CD14-positive monocyte (primary cell): ENCODE measurements at regions not wholly inside any gene's neighbourhood (a gene's known extent, or its start where the extent isn't known, plus 50 kb on each side); places are given as distances from the start of the nearest gene placed in this dataset.

Source experiments
- DNase-seq, 3 donors: peaks; one replicate each; pipeline ENCODE4 v3.0.0-alpha.2; 2011 to 2022
- H2AFZ ChIP-seq: 2 replicates; pipeline ENCODE4 v1.6.0; 2012; ENCODE audit warnings: mild to moderate bottlenecking, low read depth, low read length, inconsistent platforms; ENCODE audit not compliant: insufficient read depth, poor library complexity, severe bottlenecking
- H3K27ac ChIP-seq, 2 donors: 1 replicate in 1 of 2; 2 replicates in 1 of 2; pipeline ENCODE4 v1.5.1; 2012 to 2013; ENCODE audit warnings: low read length in 2 of 2, control low read depth in 1 of 2, inconsistent platforms in 1 of 2, low read depth in 1 of 2, mild to moderate bottlenecking in 1 of 2
- H3K27me3 ChIP-seq, 2 donors: one replicate each; pipeline versions ENCODE4 v1.6.0 to v1.6.1; 2011 to 2013; ENCODE audit warnings: low read length in 2 of 2; ENCODE audit not compliant: control insufficient read depth in 2 of 2, insufficient read depth in 2 of 2
- H3K36me3 ChIP-seq, 2 donors: replicated peaks in 1 of 2; 1 replicate in 1 of 2; 2 replicates in 1 of 2; pipeline versions ENCODE4 v1.5.1 to v1.6.1; 2012 to 2013; ENCODE audit warnings: low read length in 2 of 2, control low read depth in 1 of 2, inconsistent platforms in 1 of 2, mild to moderate bottlenecking in 1 of 2; ENCODE audit not compliant: insufficient read depth in 2 of 2, control insufficient read depth in 1 of 2
- H3K4me1 ChIP-seq, 2 donors: 1 replicate in 1 of 2; 2 replicates in 1 of 2; pipeline versions ENCODE4 v1.5.1 to v1.6.1; 2012 to 2013; ENCODE audit warnings: low read length in 2 of 2, control low read depth in 1 of 2, inconsistent platforms in 1 of 2, mild to moderate bottlenecking in 1 of 2, moderate library complexity in 1 of 2; ENCODE audit not compliant: insufficient read depth in 2 of 2, control insufficient read depth in 1 of 2
- H3K4me2 ChIP-seq: replicated peaks from 2 replicates; pipeline ENCODE3; 2012; ENCODE audit warnings: low read length, moderate library complexity, mild to moderate bottlenecking; ENCODE audit not compliant: poor library complexity, severe bottlenecking; ENCODE audit errors: extremely low read depth
- H3K4me3 ChIP-seq, 3 experiments: fragments of 200-600 bp in 1 of 3; sonication (generic) in 1 of 3; replicated peaks in 1 of 3; 1 replicate in 2 of 3; 2 replicates in 1 of 3; pipeline ENCODE4 v1.5.1; 2011 to 2013; ENCODE audit warnings: low read length in 3 of 3, mild to moderate bottlenecking in 3 of 3, control low read depth in 2 of 3, low read depth in 2 of 3, inconsistent platforms in 1 of 3, moderate library complexity in 1 of 3
- H3K79me2 ChIP-seq: 2 replicates; pipeline ENCODE4 v1.6.0; 2012; ENCODE audit warnings: mild to moderate bottlenecking, control low read depth, inconsistent platforms, low read length, moderate library complexity; ENCODE audit not compliant: insufficient read depth
- H3K9ac ChIP-seq: 2 replicates; pipeline ENCODE4 v1.6.0; 2017; ENCODE audit warnings: low read length, mild to moderate bottlenecking; ENCODE audit not compliant: insufficient read depth, poor library complexity, severe bottlenecking
- H3K9me3 ChIP-seq, 2 donors: replicated peaks in 1 of 2; 1 replicate in 1 of 2; 2 replicates in 1 of 2; pipeline versions ENCODE4 v1.5.1 to v1.6.1; 2012 to 2013; ENCODE audit warnings: low read length in 2 of 2, control low read depth in 1 of 2; ENCODE audit not compliant: control insufficient read depth in 1 of 2, insufficient read depth in 1 of 2
- H4K20me1 ChIP-seq: 2 replicates; pipeline ENCODE4 v1.6.0; 2012; ENCODE audit warnings: mild to moderate bottlenecking, low read length, control low read depth, moderate library complexity; ENCODE audit not compliant: insufficient read depth
- H3K27ac Mint-ChIP-seq, 7 donors: one replicate each; pipeline ENCODE4 v1.8.0; 2020; ENCODE audit warnings: mild to moderate bottlenecking in 7 of 7, mixed read lengths in 7 of 7, moderate library complexity in 6 of 7, inconsistent platforms in 2 of 7
- H3K27me3 Mint-ChIP-seq, 3 donors: one replicate each; pipeline ENCODE4 v1.8.0; 2021 to 2022; ENCODE audit warnings: low read depth in 3 of 3, mild to moderate bottlenecking in 3 of 3, mixed read lengths in 3 of 3, moderate library complexity in 3 of 3, inconsistent platforms in 1 of 3
- H3K36me3 Mint-ChIP-seq, 2 donors: one replicate each; pipeline ENCODE4 v1.8.0; 2020; ENCODE audit warnings: mixed read lengths in 2 of 2, inconsistent platforms in 1 of 2, mild to moderate bottlenecking in 1 of 2
- H3K4me1 Mint-ChIP-seq: one replicate; pipeline ENCODE4 v1.8.0; 2020; ENCODE audit warnings: mild to moderate bottlenecking, mixed read lengths
- H3K4me3 Mint-ChIP-seq, 2 donors: one replicate each; pipeline ENCODE4 v1.8.0; 2020; ENCODE audit warnings: mild to moderate bottlenecking in 2 of 2, mixed read lengths in 2 of 2, moderate library complexity in 1 of 2
- H3K9me3 Mint-ChIP-seq, 7 donors: one replicate each; pipeline ENCODE4 v1.8.0; 2020 to 2022; ENCODE audit warnings: mixed read lengths in 7 of 7, mild to moderate bottlenecking in 6 of 7, moderate library complexity in 6 of 7, inconsistent platforms in 2 of 7
- WGBS: methylation state at CpG from one replicate; pipeline ENCODE4 v1.1.5; 2013; ENCODE audit warnings: missing lambda C conversion rate; ENCODE audit not compliant: insufficient coverage; 5-methylcytosine and 5-hydroxymethylcytosine counted together
- intact Hi-C, 2 donors: fragments of 100-400 bp; cut with micrococcal nuclease; formaldehyde crosslinking; loops; one replicate each; pipeline versions ENCODE4 v1.15.0 to v1.15.1; 2023
- TF ChIP-seq, protein P1 (sequence below): fragments of 200-600 bp; IDR thresholded peaks from one replicate; pipeline ENCODE4 v1.8.0; 2022; ENCODE audit warnings: antibody characterized with exemption, mild to moderate bottlenecking

DNA sequence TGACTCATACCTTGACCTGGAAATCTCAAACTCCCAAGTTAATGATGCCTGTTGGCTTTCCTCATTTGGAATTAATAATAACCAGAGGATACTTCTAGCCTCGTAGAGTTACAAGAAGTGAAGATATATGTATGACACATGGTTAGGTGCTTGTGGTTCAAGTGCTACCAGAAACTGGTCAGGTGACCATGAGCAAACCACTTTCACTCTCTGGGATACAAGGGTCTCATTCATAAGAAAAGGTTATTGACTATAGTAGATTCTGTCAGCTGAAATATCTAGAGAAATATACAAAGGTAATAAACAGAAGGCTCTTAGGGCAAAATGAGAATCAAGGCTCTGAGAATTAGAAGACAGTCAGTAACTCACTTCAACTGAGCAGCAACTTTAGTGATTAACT lies 233.3 kb downstream of the KCNA4 start:
- Mint-ChIP-seq H3K36me3 (no peaks in the 10 kb centered on the region), H3K27ac (no peak overlapping the region), H3K4me1 (no peaks in the 10 kb centered on the region), H3K4me3 (no peak overlapping the region), H3K27me3 (no peaks in the 10 kb centered on the region), H3K9me3 (peaks cover 0 to 10% (median 2%) of the 10 kb centered on the region in 7 donors)
- no peak overlapping the region for H2AFZ ChIP-seq
- H3K9ac ChIP-seq: no peak overlapping the region
- H3K27me3 ChIP-seq: no peaks in the 10 kb centered on the region
- no peak overlapping the region for H3K27ac ChIP-seq
- TF ChIP-seq, protein P1, sequence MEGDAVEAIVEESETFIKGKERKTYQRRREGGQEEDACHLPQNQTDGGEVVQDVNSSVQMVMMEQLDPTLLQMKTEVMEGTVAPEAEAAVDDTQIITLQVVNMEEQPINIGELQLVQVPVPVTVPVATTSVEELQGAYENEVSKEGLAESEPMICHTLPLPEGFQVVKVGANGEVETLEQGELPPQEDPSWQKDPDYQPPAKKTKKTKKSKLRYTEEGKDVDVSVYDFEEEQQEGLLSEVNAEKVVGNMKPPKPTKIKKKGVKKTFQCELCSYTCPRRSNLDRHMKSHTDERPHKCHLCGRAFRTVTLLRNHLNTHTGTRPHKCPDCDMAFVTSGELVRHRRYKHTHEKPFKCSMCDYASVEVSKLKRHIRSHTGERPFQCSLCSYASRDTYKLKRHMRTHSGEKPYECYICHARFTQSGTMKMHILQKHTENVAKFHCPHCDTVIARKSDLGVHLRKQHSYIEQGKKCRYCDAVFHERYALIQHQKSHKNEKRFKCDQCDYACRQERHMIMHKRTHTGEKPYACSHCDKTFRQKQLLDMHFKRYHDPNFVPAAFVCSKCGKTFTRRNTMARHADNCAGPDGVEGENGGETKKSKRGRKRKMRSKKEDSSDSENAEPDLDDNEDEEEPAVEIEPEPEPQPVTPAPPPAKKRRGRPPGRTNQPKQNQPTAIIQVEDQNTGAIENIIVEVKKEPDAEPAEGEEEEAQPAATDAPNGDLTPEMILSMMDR: no peak
- H3K4me2 ChIP-seq: no peak overlapping the region
- intact Hi-C loops: no loop called here
- H3K4me1 ChIP-seq: no peaks in the 10 kb centered on the region
- no CpG with 5 or more reads among the region's 1 CpG for WGBS
- no peak for DNase-seq
- H3K79me2 ChIP-seq: no peaks in the 10 kb centered on the region
- no peaks in the 10 kb centered on the region for H4K20me1 ChIP-seq
- H3K9me3 ChIP-seq: peaks cover 0 to 7% of the 10 kb centered on the region in 2 donors
- no peak overlapping the region for H3K4me3 ChIP-seq
- H3K36me3 ChIP-seq: no peaks in the 10 kb centered on the region

DNA sequence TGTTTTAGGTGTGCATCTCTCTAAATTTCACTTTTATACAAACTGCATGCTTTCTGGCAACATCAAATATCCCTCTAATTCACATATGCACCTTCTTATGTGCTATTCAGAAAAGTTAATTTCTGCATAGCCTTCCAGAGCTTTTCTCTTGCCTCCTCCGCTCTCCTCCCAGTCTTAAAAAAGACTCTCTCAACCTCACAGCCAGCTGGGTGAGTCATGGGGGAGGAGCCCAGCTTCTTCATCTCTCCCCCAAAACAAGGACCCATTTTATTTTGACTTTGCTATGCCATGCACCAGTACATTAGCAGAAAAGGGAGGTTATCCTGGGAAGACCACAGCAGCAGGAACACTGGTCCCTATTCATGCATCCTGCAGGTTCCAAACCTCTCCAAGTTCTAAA lies 234.4 kb downstream of the KCNA4 start:
- H3K27ac ChIP-seq: no peak overlapping the region
- WGBS: no CpG with 5 or more reads among the region's 1 CpG
- Mint-ChIP-seq H3K27me3 (no peaks in the 10 kb centered on the region), H3K27ac (no peak overlapping the region), H3K4me1 (no peaks in the 10 kb centered on the region), H3K9me3 (peaks cover 0 to 11% (median 5%) of the 10 kb centered on the region in 7 donors), H3K4me3 (no peak overlapping the region), H3K36me3 (no peaks in the 10 kb centered on the region)
- no peaks in the 10 kb centered on the region for H3K27me3 ChIP-seq
- H3K9ac ChIP-seq: no peak overlapping the region
- H3K9me3 ChIP-seq: peaks cover 0 to 7% of the 10 kb centered on the region in 2 donors
- no peak overlapping the region for H3K4me2 ChIP-seq
- no peaks in the 10 kb centered on the region for H4K20me1 ChIP-seq
- no peaks in the 10 kb centered on the region for H3K36me3 ChIP-seq
- no peaks in the 10 kb centered on the region for H3K4me1 ChIP-seq
- no peak overlapping the region for H2AFZ ChIP-seq
- DNase-seq: no peak
- intact Hi-C loops: no loop called here
- TF ChIP-seq, protein P1: no peak
- H3K79me2 ChIP-seq: no peaks in the 10 kb centered on the region
- no peak overlapping the region for H3K4me3 ChIP-seq
